Smooth muscle cell (in vitro differentiated cells): ENCODE measurements at regions not wholly inside any gene's neighbourhood (a gene's known extent, or its start where the extent isn't known, plus 50 kb on each side); places are given as distances from the start of the nearest gene placed in this dataset.

Experiments used
- DNase-seq: peaks from one replicate; lab custom pipeline; 2025; ENCODE audit not compliant: unreplicated experiment; lab: John Stamatoyannopoulos, UW
- H2AFZ ChIP-seq: fragments of 200-600 bp; sonication (generic); 2 replicates; pipeline ENCODE4 v1.6.0; 2016; ENCODE audit warnings: antibody characterized with exemption, low read depth, mild to moderate bottlenecking
- H3F3A ChIP-seq: fragments of 200-600 bp; sonication (generic); 2 replicates; pipeline ENCODE4 v1.6.0; 2017; ENCODE audit warnings: antibody characterized with exemption, low read depth
- H3K27ac ChIP-seq: fragments of 200-600 bp; sonication (generic); 2 replicates; pipeline ENCODE4 v1.5.1; 2016; ENCODE audit warnings: low read depth, mild to moderate bottlenecking
- H3K27me3 ChIP-seq: fragments of 200-600 bp; sonication (generic); 2 replicates; pipeline ENCODE4 v1.6.1; 2016; ENCODE audit warnings: low read depth, mild to moderate bottlenecking
- H3K36me3 ChIP-seq: fragments of 200-600 bp; sonication (generic); 2 replicates; pipeline ENCODE4 v1.5.1; 2016; ENCODE audit warnings: low read depth
- H3K4me1 ChIP-seq: fragments of 200-600 bp; sonication (generic); 2 replicates; pipeline ENCODE4 v1.5.1; 2016; ENCODE audit warnings: low read depth
- H3K4me2 ChIP-seq: fragments of 200-600 bp; sonication (generic); 2 replicates; pipeline ENCODE4 v1.6.0; 2016; ENCODE audit warnings: mild to moderate bottlenecking
- H3K4me3 ChIP-seq: fragments of 200-600 bp; sonication (generic); 2 replicates; pipeline ENCODE4 v1.5.1; 2016; ENCODE audit warnings: mild to moderate bottlenecking
- H3K79me2 ChIP-seq: fragments of 200-600 bp; sonication (generic); 2 replicates; pipeline ENCODE4 v1.6.0; 2016; ENCODE audit warnings: low read depth, mild to moderate bottlenecking
- H3K9ac ChIP-seq: fragments of 200-600 bp; sonication (generic); 2 replicates; pipeline ENCODE4 v1.6.0; 2016; ENCODE audit warnings: low read depth
- H3K9me3 ChIP-seq: fragments of 200-600 bp; sonication (generic); replicated peaks from 2 replicates; pipeline ENCODE4 v1.5.1; 2016; ENCODE audit warnings: low read depth
- H4K20me1 ChIP-seq: fragments of 200-600 bp; sonication (generic); 2 replicates; pipeline ENCODE4 v1.6.0; 2016; ENCODE audit warnings: low read depth
- WGBS: methylation state at CpG from one replicate; pipeline ENCODE4 v1.1.7; 2016; ENCODE audit warnings: low lambda C conversion rate; 5-methylcytosine and 5-hydroxymethylcytosine counted together
- TF ChIP-seq, protein P1 (sequence below): fragments of 200-600 bp; sonication (generic); IDR thresholded peaks from 2 replicates; pipeline ENCODE4 v1.5.1; 2017; ENCODE audit warnings: borderline replicate concordance, mild to moderate bottlenecking, antibody characterized with exemption; ENCODE audit not compliant: insufficient read depth, poor library complexity, severe bottlenecking

DNA sequence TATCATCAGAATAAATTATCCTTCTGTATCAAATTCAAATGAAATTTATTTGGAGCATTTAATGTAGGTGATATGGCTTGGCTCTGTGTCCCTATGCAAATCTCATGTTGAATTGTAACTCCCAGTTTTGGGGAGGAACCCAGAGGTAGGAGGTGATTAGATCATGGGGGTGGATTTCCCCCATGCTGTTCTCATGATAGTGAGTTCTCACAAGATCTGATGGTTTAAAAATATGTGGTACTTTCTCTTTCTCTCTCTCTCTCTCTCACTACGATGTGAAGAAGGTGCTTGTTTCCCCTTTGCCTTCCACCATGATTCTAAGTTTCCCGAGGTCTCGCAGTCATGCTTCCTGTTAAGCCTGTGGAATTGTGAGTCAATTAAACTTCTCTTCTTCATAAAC is 678.4 kb upstream of the RGMB start:
- no peaks in the 10 kb centered on the region for H3K79me2 ChIP-seq
- no peaks in the 10 kb centered on the region for H3K4me1 ChIP-seq
- no peak overlapping the region for H2AFZ ChIP-seq
- no peak overlapping the region for H3K4me3 ChIP-seq
- H3K4me2 ChIP-seq = no peak overlapping the region
- no peaks in the 10 kb centered on the region for H3K27me3 ChIP-seq
- H3K27ac ChIP-seq = no peak overlapping the region
- TF ChIP-seq, protein P1, sequence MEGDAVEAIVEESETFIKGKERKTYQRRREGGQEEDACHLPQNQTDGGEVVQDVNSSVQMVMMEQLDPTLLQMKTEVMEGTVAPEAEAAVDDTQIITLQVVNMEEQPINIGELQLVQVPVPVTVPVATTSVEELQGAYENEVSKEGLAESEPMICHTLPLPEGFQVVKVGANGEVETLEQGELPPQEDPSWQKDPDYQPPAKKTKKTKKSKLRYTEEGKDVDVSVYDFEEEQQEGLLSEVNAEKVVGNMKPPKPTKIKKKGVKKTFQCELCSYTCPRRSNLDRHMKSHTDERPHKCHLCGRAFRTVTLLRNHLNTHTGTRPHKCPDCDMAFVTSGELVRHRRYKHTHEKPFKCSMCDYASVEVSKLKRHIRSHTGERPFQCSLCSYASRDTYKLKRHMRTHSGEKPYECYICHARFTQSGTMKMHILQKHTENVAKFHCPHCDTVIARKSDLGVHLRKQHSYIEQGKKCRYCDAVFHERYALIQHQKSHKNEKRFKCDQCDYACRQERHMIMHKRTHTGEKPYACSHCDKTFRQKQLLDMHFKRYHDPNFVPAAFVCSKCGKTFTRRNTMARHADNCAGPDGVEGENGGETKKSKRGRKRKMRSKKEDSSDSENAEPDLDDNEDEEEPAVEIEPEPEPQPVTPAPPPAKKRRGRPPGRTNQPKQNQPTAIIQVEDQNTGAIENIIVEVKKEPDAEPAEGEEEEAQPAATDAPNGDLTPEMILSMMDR = no peak
- DNase-seq = no peak
- H3K36me3 ChIP-seq = no peaks in the 10 kb centered on the region
- no peaks in the 10 kb centered on the region for H3F3A ChIP-seq
- WGBS = 71% methylated on average over 3 of the region's 3 CpGs
- no peaks in the 10 kb centered on the region for H3K9me3 ChIP-seq
- H3K9ac ChIP-seq = no peak overlapping the region
- no peaks in the 10 kb centered on the region for H4K20me1 ChIP-seq

DNA sequence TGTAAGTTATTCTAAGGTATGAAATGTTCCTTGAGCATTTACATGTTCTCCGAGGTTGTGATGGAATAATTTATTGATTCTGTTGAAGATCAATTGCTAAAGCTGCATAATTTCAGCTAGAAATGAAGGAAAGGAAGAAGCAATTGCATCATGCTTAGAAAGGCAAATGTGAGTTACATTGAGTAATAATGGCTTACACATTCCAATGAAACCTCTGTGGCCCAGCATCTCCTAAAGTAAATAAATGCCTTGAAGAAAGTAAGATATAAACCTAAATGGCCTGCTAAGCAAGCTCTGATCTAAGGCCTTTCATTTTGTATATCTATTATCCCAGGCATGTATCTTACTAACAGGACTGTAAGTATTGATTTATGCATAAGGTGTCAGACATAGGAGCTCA is 677.3 kb upstream of the RGMB start:
- H3K9ac ChIP-seq = no peak overlapping the region
- DNase-seq = no peak
- H3K4me2 ChIP-seq = no peak overlapping the region
- no peak overlapping the region for H3K27ac ChIP-seq
- H3F3A ChIP-seq = no peaks in the 10 kb centered on the region
- TF ChIP-seq, protein P1 = no peak
- H3K36me3 ChIP-seq = no peaks in the 10 kb centered on the region
- H3K4me3 ChIP-seq = no peak overlapping the region
- no peaks in the 10 kb centered on the region for H3K27me3 ChIP-seq
- H3K9me3 ChIP-seq = no peaks in the 10 kb centered on the region
- H4K20me1 ChIP-seq = no peaks in the 10 kb centered on the region
- H2AFZ ChIP-seq = no peak overlapping the region
- no peaks in the 10 kb centered on the region for H3K79me2 ChIP-seq
- H3K4me1 ChIP-seq = no peaks in the 10 kb centered on the region
- WGBS = 77% methylated on average over 1 of the region's 1 CpG

DNA sequence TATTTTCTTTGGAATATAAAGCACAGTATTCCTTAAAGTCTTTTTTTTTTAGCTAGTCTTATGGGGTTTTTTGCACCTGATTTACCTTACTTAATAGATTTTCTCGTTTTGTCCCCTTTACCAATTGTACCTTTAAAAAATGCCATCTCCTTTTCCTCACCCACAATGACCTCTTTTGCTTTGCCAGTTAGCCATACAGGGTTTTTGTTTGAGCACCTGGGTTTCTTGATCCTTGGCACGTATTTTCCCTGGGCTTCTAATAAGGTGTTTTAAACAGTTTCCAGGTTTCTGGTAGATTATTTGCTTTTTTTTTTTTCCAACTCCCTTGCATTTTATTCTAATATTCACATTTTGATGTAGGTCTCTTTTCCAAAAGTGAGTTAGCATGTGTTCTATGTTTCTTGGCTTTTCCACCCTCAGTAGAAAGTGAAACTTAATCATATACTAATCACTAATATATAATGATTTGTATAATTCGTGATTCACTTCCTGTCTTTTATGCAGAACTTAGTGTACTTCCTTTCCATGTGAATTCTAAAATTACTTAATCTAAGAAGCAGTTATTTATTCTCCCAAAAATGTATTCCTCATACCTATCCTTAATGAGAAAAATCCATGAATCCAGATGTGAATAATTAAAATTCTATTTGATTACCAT is 673.9 kb upstream of the RGMB start:
- H3K4me1 ChIP-seq = no peaks in the 10 kb centered on the region
- no peak overlapping the region for H3K4me2 ChIP-seq
- H3F3A ChIP-seq = no peaks in the 10 kb centered on the region
- no peak for DNase-seq
- no peaks in the 10 kb centered on the region for H3K27me3 ChIP-seq
- no peaks in the 10 kb centered on the region for H3K9me3 ChIP-seq
- TF ChIP-seq, protein P1 = no peak
- H3K9ac ChIP-seq = no peak overlapping the region
- H3K36me3 ChIP-seq = no peaks in the 10 kb centered on the region
- no peak overlapping the region for H3K4me3 ChIP-seq
- H4K20me1 ChIP-seq = no peaks in the 10 kb centered on the region
- H3K79me2 ChIP-seq = no peaks in the 10 kb centered on the region
- no peak overlapping the region for H2AFZ ChIP-seq
- 82% methylated on average over 3 of the region's 3 CpGs for WGBS
- no peak overlapping the region for H3K27ac ChIP-seq

DNA sequence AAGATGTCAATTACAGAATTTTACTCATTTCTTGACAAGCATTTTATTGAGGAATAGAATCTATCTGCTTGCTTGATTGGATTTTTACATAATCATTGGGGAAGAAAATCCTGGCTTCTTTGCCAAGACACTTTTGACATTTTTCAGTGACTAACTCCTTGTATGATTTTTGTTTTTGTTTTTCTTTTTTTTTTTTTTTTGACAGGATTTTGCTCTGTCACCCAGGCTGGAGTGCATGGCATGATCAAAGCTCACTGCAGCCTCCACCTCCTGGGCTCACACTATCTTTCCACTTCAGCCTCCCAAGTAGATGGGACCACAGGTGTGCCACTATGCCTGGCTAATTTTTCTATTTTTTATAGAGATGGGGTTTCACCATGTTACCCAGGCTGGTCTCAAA is 672.3 kb upstream of the RGMB start:
- Histone ChIP-seq H3K9me3 (no peaks in the 10 kb centered on the region), H3K36me3 (no peaks in the 10 kb centered on the region), H4K20me1 (no peaks in the 10 kb centered on the region), H3K4me1 (no peaks in the 10 kb centered on the region), H3K4me2 (no peak overlapping the region), H3K4me3 (no peak overlapping the region), H3K9ac (no peak overlapping the region), H2AFZ (no peak overlapping the region), H3K79me2 (no peaks in the 10 kb centered on the region), H3F3A (no peaks in the 10 kb centered on the region), H3K27ac (no peak overlapping the region), H3K27me3 (no peaks in the 10 kb centered on the region)
- no peak for DNase-seq
- TF ChIP-seq, protein P1 = no peak
